ENCODE measurements at regions not wholly inside any gene's neighbourhood (a gene's known extent, or its start where the extent isn't known, plus 50 kb on each side); places are given as distances from the start of the nearest gene placed in this dataset.

DNA sequence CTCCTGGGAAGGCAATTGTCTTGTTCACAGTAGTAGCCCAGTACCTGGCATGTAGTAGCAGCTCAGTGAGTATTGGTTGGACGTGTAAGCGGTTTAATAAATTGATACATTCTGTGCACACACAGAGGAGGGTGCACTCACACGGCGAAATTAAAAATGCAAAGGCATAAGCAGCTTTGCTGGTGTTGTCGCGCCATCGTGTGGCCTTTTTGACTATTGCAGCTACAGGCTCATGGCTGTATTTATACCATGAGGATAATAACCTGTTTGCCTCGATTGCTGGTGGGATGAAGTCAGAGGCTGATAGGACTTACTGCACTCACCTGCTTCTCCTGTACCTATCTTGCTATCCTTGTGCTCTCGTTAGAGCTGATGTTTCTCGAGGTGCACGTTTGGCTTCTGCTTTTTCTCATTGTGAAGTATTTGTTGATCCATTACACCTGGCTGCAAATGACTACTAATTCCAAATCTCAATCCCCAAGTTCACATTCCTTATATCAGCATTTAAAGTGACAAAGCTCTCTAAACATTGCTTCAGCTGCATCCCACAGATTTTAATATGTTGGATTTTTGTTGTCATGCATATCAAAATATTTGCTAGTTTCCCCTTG, 61.5 kb downstream of the TBXT start:
- DNase-seq (ENCODE audit: low read depth, low spot score) = no peak

DNA sequence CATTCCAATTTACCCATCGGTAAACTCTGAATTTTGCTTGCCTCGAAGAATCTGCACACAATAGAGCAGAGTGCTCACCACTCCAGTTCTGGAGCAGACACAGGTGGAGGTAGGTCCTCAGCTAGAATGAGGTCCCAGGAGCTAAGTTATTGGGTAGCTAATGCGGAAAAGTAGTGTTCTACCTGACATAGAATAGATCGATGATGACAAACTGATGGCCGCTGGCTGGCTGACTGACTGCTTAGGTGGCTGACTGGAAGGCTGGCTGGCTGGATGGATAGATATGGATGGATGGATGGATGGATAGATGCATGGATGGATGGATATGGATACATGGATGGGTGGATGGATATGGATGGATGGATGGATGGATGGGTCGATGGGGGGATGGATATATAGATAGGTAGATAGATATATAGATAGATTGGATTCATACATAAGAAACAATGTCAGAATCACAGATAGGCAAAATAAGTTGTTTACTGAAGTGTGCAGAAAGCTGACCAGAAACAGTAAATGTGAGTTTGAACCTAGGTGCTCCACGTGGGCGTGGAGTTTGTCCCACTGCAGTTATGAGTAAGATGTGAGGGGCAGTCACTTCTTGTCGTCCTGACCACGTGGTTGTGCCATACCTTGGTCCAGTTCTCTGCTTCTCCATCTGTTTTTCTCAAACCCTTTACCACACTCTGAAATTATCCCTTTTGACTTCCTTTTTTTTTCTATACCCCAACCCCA, 62.1 kb downstream of the TBXT start:
- DNase-seq (ENCODE audit: low read depth, low spot score) = no peak

DNA sequence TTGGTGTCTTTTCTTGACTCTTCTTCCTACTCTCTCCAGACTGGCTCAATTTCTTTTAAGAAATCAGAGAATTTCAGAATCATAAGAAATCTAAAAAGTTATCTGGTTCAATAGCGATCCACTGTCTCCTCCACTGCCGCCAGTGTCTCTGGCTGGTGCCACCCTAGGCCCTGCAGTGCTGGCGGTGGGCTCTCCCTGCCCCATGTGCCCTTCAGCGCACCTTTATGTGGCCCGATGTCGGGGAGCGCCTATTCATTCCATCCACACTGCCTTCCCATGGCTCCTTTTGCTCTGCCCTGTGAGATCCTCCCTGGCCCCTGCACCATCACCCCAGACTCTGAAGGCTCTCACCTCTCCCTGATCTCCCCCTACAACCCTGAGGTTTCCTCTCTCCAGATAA, 62.8 kb downstream of the TBXT start:
- DNase-seq (ENCODE audit: low read depth, low spot score) = no peak

DNA sequence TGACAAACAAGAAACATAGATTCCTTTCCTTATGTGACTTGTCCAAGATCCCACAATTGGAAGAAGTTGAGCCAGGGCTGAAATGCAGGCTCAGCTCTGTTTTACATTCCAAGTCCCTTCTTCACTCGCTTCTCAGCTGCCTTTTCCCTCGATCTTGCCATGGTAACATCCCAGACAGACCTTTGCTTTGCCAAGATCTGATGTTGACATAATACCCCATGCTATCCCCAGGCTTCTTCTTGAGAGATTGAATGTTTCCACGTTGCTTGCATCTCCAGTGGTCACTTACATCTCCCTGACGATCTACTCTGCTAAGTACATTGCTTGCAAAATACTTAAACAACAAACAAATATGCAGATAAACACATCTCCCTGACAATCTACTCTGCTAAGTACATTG, 63.5 kb downstream of the TBXT start:
- no peak for DNase-seq (ENCODE audit: low read depth, low spot score)

DNA sequence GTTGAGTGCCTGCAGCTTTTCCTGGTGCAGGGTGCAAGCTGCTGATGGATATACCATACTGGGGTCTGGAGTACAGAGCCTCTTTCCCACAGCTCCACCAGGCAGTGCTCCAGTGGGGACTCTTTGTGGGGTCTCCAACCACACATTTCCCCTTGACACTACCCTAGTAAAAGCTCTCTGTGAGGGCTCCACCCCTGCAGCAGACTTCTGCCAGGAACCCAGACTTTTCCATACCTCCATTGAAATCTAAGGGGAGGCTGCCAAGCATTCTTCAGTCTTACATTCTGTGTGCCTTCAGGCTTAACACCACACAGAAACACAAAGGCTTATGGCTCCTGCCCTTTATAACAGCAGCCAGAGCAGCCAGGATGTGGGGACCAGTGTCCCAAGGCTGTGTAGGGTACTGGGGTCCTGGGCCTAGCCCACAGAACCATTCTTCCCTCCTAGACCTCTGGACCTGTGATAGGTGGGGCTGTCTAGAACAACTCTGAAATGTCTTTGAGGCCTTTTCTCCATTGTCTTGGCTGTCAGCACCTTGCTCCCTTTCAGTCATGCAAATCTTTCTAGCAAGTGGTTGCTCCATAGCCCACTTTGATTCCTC, 65.7 kb downstream of the TBXT start:
- no peak for DNase-seq (ENCODE audit: low read depth, low spot score)

DNA sequence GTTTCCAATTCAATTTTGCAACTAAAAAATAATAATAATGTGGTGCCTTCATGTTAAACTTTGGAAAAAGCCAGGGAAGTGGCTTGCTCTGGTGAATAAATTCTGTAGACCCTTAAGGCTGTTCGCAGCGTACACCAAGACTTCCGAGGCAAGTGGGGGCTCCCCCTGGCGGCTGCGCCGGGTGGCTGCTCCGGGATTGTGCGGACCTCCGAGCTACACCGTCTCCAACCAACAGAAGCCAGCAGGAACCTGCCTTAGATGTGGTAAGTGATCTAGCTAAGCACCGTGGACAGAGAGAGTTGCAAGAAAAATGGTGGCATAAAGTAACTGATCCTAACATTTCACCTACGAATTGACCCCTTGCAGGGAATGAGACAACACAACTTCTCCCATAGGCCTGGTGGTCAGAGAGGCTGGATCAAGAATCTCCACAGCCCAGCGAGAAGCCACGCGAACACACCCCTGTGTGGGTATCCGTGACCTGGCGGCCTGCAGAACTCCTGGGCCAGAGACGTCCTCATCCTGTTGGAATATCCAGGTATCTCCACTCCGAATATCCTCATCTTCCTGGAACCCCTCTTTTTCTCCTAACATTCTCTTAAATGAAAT, 69.6 kb downstream of the TBXT start:
- no peak for DNase-seq (ENCODE audit: low read depth, low spot score)

DNA sequence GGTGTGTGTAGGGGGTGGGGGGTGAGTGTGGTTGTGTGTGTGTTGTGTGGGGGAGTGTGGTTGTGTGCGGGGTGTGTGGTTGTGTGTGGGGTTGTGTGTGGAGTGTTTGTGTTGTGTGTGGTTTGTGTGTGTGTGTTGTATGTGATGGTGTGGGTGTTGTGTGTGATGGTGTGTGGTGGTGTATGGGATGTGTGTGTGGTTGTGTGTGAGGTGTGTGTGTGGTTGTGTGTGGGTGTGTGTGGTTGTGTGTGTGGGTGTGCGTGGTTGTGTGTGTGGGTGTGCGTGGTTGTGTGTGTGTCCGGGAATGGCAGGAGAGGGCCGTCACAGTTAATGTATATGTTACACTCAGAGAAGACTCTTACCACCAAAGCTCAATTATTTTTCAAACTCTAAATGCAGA, 79.8 kb downstream of the TBXT start:
- no peak for DNase-seq (ENCODE audit: low read depth, low spot score)

DNA sequence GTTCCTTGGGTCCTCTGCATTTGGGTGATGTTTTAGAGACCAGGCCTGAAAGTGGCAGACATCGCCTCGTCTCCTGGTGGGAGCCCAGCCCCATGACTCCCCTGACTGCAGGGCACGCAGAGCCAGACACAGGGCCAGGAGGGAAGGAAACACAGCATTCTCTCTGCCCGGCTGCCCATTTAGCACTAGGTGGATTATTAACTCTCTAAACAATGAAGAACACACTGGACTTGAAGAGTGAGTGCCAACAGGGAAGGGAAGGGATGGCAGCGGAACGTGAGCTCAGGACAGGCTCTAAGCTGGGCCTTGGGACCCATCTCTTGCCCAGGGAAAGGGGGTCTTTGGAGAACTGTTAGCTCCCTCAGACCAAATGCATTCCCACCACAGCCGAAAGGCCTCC, 80.4 kb downstream of the TBXT start:
- DNase-seq (ENCODE audit: low read depth, low spot score) = no peak

DNA sequence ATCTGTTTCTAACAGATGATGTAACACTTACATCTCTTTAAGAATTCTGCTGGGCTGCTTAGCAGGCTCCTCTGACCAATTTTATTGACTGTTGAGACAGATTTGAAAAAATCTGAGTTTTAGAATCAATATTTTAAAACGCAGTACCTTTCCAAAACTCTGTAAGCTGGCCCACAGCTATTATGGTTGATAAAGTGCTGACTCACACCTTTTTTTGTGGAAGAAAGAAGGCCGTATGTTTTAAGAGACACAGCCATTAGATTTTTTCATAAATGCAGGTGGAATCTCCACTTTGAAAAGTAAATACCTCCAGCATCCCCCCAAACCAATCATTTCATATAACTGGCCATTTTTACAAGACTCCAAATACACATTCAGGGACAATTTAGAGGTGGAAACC, 82.2 kb downstream of the TBXT start:
- DNase-seq (ENCODE audit: low read depth, low spot score) = no peak

DNA sequence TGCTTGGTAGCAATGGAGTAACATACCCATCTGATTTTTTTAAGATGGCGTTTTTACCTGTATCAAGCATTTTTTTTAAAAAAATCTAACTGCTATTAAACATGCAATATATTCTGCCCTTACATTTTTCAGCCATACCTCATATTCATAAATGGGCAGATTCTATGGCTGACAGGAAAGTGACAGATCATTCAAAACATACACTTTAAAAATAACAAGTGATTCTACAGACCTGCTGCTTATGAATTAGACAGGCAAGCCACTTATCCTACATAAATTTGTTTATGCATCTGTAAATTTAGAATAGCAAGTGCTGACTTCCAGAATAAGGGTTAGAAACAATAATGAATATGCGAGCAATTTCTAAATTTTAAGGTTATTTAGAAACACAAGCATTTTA, 82.7 kb downstream of the TBXT start:
- DNase-seq (ENCODE audit: low read depth, low spot score) = no peak

DNA sequence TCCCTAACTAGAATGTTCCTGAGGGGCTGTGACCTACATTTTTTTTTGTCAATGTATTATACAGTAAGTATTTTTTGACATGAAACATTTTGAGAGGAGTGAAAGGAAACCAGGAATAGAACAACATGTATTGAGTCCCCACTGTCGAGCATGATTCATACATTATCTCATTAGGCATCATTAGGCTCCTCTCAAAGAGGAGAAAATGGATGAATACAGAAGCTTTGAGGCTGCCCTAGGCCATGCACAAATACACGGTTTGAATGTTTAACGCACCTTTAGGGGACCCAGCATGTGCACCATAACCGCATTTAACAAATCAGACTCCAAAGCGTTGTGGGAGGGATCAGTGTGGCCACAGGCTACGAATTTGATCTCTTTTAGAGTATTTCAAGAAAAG, 87.8 kb downstream of the TBXT start:
- DNase-seq (ENCODE audit: low read depth, low spot score) = no peak

DNA sequence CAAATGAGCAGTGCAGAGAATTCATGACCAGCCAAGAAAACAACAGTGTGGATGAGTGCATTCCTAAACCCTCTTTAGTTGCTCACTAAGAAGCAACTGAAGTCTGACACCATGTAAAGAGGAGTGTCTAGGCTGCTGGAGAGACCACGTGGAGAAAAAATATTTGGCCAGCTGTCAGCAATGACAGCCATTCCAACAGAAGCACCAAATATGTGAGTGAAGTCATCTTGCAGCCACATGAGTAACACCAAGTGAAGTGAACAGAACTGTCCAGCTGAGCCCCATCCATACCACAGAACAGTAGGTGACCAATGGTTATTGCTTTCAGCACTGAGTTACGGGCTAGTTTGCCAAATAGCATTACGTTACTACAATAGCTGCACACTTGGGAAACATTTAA, 89.4 kb downstream of the TBXT start:
- no peak for DNase-seq (ENCODE audit: low read depth, low spot score)

DNA sequence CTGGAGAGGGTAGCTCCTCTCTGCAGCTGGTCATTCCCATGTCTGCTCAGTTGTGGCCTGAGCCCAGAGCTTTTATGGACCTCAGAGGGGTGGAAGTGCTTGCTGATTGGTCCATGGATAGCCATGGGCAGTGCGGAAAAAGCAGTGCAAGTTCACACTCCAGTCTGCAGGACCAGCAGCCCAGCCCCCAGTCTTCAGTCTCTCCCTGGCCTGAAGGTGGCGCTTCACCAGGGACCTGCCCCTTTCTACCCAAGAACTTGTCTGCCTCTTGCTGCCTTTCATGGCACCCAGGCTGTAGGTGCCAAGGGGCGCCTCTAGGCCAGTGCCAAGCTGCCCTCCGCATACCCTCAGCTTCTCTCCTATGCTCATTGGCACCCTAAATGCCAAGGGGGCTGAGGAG, 91.0 kb downstream of the TBXT start:
- no peak for DNase-seq (ENCODE audit: low read depth, low spot score)

DNA sequence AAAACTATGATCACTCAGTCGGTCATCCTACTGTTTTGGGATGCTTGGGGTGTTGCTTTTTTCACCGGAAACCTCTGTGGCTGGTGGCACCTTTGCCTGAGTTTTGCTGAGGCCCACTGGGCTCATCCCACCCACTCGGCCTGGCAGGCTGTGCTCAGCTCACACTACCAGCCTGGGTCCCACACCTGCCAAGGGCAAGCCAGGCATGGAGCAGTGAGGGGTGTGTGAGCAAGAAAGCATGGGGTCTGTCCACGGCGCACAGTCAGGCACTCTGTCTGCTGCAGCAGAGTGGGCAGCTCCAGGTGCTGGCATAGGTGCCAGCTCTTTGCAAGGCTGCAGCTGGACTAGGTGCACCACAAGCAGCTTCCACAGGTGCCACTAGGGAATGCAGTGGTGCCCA, 91.7 kb downstream of the TBXT start:
- no peak for DNase-seq (ENCODE audit: low read depth, low spot score)

DNA sequence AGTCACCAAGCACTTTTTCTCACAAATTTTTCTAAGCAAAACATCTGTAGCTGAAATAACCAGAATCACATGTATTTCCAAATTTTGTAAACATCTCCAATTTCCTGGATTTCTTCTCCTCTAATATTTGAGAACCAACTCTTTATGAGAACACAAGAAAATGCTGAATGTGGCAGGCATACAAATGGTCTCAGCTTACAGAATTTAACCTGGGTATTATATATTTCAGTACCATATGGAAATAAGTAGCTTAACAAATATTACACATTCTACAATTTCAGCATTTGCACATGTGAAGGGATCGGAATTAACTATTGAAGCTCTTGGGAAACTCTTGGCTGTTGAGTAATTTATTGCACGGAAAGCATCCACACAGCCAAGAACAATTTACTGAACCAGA, 92.5 kb downstream of the TBXT start:
- no peak for DNase-seq (ENCODE audit: low read depth, low spot score)

DNA sequence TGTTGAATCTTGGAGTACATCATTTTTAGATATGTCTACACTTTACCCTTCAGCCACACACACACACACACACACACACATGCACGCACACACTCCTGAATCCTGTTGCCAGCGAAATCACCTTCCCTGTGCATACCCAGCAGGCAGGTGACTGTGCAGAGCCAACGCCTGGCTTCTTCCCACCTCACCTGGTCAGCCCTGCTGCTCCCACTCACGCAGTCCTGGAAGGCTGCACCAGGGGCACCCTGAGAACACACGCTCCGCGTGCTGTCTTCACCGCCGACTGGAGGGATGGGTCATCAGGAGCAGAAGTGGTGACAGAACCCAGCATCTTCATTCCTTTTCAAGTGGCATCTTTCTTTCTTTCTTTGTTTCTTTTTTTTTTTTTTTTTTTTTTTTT, 94.6 kb downstream of the TBXT start:
- DNase-seq (ENCODE audit: low read depth, low spot score) = no peak

DNA sequence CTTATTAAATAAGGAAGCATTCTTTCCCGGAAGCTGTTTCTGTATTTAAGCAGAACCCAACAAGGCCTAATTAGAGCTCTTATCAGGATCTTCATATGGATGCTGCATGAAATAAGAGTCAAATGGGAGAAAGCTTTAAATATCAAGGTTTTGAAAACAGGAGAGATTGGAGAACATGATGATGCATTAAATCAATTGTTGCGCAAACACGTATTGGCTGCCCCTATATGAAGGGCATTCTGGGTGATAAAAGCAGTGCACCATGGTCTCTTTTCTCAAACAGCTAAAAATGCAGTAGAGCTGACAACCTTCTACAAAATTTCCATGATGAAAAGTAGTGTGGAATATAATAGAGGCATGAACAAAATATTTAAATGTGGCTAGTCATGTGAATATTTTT, 98.9 kb downstream of the TBXT start:
- no peak for DNase-seq (ENCODE audit: low read depth, low spot score)

DNA sequence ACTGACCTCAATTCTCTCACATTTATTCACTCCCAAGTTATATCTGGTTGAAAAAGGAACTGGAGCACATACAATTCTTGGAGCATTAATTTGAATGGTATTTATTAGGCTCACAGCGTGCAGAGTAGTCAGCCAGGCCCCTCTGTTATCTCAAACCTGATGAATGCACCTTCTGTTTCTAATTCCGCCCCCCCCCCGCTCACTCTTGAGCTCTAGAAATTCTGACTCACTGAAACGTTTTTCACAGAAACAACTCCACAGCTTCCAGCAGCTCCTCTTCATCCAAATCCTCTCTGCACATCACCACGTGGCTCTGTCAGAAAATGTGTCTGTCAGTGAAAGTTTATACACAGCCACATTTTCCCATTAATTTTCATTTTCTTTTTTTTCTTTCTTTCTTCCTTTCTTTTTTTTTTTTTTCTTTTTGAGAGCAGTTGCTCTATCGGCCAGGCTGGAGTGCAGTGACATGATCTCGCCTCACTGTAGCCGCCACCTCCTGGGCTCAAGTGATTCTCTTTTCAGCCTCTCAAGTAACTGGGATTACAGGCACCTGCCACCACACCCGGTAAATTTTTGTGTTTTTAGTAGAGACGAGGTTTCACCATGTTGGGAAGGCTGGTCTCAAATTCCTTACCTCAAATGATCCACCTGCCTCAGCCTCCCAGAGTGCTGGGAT, 109.4 kb downstream of the TBXT start:
- no peak for DNase-seq (ENCODE audit: low read depth, low spot score)

DNA sequence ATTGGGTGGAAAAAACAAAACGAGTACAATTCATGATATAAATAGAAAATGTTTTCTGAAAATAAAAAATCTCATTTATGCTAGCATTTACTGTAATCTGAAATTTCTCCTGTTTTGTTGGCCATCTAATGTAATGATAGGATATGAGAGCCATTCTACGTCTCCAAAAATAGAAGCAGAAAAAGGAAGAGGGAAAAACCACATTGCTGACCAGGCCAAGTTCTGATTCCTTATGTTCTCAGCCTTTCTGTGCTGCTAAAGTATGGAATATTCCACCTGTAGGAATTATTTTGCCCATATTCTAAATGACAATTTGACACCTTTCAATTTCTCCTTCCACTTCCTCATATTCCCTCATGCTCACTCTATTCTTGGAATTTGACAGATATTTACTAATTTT, 110.2 kb downstream of the TBXT start:
- DNase-seq (ENCODE audit: low read depth, low spot score) = no peak

DNA sequence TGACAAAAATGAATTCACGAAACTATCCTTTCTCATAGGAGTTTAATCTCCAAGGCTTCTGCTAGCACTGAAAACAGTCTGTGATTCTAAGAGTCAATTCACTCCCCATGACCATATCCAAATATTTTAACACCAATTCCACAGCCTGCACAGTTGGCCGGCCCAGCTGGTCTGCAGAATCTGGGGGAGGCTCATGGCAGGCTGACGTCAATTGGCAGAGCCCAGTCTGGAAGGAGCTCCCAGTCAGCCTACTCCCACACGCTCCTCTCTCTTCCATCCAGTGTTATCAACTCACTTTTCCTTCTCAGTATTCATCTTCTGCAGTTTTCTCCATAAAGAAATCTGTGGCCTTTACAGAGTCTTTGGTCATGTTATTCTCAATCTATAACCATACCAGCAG, 111.0 kb downstream of the TBXT start:
- DNase-seq (ENCODE audit: low read depth, low spot score) = no peak

DNA sequence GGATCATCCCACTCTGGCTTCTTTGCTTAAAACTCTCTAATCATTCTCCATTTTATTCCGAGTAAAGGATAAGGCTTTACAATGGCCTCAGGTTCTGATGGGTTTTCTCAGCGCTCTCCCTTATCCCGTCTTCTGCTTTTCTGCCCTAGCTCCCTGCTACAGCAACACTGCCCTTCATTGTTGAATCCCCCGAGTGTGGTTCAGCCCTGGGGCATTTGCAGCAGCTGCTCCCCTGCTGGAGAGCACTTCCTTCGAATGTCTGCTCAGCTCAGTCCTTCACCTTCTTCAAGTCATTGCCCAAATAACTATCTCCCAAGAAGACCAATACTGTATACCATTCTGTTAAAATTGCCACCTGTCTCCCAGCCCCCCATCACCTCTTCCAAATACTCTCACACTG, 111.8 kb downstream of the TBXT start:
- no peak for DNase-seq (ENCODE audit: low read depth, low spot score)

DNA sequence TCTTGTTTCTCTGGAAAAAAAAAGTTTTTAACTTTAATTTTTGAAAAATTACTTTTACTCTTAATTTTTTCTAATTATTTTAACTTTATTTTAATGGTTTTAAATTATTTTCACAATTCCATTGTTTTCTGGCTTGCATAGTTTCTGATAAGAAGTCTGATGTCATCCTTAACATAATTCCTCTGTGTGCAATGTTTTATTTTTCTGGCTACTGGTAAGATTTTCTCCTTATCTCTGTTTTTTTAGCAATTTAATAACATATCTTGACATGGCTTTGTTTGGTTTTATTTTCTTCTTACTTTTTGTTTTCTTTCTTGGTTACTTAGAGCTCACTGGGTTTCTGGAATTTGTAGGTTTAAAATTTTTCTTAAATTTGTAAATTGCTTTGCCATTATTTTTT, 114.8 kb downstream of the TBXT start:
- no peak for DNase-seq (ENCODE audit: low read depth, low spot score)

All from iPS DF 19.7 (cell line).